H54 (cell line): ENCODE measurements at regions not wholly inside any gene's neighbourhood (a gene's known extent, or its start where the extent isn't known, plus 50 kb on each side); places are given as distances from the start of the nearest gene placed in this dataset.

Experiments used
- DNase-seq: peaks from one replicate; pipeline ENCODE4 v3.0.0; 2011; ENCODE audit warnings: low spot score, mixed read lengths; ENCODE audit not compliant: insufficient read length
- FAIRE-seq: peaks from 3 replicates; lab custom pipeline; 2011; peaks lifted over from hg19 to GRCh38; lab: Jason Lieb, UNC
- POLR2A ChIP-seq: IDR thresholded peaks from 2 replicates; pipeline ENCODE4 v1.6.1; 2011; ENCODE audit warnings: low read depth, mild to moderate bottlenecking, low read length

DNA sequence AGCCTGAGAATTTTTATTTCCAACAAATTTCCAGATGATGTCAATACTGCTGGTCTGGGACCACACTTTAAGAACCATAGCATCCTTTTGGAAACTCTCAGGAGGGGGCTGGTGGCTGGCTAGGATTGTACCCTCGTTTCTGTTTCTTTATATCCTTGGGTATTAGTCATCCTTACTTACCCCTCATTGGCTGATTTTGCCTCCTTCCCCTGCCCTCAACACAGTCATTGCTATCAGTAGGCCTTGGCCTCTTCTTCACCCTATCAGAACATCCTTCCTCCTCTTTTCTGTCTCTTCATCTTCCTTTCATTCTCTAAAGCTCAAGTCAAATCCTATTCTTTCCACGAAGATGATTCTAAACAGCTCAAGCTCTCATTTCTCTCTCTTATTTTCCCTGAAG, 148.5 kb downstream of the ELOVL4 start:
- FAIRE-seq (no peak), DNase-seq (no peak)
- TF ChIP-seq POLR2A: no peak

DNA sequence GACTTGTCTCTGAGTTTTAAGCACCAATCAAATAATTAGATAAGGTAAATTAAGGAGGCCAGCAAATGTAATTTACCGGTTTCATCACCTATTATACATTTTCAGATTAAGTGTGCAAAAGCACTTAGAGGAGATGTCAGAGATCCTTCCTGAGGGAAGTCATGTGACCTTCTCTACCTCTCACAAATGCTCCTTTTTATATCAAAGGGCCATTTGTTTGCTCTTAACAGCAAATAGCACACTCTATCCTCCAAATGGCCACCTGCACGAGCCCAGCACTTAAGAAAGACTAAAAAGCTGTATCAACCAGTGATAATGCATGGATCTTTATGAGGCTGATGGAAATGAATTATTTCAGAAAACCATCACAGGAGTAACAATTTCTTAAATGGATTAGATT, 149.4 kb downstream of the ELOVL4 start:
- DNase-seq (no peak), FAIRE-seq (no peak)
- no peak for TF ChIP-seq POLR2A

DNA sequence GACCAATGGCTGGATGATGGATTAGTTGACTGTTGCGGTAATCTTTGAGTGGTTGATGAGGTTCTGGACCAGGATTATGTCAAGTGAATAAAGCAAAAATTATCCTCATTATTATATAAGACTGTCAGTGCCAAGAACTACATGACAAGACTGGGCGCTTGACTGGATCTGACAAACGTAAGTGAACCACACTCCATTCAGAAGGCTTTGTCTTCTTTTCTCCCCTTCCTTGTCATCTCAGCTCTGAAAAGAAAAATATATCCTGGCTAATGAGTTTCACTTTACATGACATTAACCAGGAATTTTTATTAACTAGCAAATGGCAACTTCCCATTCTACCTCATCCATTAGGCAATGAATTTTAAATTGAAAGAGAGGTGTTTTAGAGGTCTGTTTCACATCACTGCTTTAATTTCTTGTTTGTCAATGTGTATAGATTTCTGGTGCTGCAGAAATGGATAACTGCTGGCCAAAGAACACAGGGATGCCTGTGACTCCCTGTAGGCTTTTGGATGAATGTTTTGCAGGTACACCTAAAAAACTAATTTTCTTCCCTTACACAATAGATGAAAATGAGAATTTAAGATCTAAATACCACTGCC, 150.1 kb downstream of the ELOVL4 start:
- DNase-seq (no peak), FAIRE-seq (no peak)
- no peak for TF ChIP-seq POLR2A

DNA sequence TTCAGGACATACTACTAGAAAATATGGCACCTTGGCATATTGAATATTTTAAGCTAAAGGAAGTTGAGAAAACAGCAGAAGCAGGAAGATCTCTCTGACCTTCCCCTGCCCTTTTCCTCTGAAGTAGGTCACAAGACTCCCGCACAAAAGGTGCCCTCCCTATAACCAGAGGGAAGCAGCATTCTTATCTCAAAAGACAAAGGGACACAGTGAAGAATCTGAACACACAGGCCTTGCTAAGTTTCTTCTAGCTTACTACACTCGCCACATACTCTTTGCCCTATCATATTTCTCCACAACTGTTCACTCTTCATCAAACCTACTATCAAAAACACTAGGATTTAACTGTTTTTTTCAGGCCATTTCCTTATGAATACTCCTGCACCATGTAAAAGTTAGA, 151.2 kb downstream of the ELOVL4 start:
- DNase-seq (no peak), FAIRE-seq (no peak)
- TF ChIP-seq POLR2A: no peak

DNA sequence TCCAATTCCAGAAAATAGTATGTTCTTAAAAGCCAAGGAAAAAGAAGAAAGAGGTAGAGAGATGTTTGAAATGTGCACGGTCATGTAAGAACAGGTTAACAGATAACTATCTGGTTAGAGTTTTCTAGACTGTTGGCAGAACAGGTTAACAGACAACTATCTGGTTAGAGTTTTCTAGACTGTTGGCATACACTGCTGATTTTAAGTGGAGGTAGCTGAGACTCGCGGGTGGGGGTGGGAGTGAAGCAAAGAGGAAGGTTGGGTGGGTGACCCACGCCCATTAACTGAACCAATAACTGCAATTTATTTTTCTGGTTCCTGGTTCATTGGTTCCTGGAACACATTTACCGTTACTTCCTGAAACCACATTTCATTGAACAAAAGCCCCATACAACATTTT, 157.5 kb downstream of the ELOVL4 start:
- DNase-seq (no peak), FAIRE-seq (no peak)
- no peak for TF ChIP-seq POLR2A

DNA sequence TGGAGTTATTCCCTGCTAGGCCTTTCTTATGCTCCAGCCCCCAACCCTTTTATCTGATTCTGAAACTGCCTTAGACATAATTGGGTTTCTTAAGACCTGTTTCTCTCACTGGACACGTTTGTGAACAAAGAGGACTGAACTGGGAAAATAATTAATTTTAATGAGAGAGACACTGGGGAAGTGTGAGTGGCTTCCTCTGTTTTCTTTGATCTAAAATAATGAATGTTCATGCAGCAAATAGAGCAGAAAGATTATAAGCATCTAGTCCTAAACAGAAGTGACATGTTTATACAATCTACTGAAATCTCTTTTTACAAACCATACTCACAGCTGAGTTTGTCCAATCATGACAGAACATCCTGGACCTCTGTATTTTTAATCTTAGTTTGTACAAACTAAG, 157.6 kb downstream of the SH3BGRL2 start:
- FAIRE-seq (no peak), DNase-seq (no peak)
- TF ChIP-seq POLR2A: no peak

DNA sequence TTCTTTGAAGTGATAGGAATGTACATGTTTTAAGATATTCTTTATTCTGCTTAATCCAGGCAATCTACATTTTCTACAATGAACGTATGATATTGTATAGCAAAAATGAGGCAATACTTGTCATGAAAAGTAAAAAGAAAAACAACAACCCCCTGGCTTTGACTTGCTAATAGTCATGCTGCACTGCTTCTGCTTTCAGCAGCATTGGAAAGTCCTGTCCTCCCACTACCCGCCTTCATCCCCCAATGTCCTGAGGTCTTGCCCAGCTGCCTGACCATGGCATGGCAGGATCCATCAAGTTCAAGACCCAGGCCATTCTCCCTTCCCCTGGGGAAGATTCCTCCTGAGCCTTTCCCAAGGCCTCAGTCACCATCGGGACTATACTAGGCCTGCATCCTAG, 156.5 kb downstream of the SH3BGRL2 start:
- DNase-seq: no peak
- no peak for FAIRE-seq
- TF ChIP-seq POLR2A: no peak

DNA sequence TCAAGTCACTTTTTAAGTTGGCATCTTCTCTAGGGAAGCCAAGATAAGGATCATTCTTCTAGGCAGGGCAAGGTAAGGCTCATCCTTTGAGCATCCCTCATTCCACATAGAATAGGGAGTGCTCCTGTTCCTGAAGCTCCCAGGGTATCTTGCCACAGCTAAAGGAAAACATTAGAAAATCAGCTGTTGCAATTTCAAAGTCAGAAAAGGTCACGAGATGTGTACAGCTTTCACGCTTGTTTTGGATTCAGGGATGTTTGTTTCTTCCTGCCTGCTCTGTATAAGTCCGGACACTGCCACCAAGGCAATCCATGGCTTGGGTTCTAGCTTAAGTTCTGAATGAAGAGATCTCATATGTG, 153.2 kb downstream of the SH3BGRL2 start:
- FAIRE-seq: no peak
- no peak for TF ChIP-seq POLR2A
- no peak for DNase-seq

DNA sequence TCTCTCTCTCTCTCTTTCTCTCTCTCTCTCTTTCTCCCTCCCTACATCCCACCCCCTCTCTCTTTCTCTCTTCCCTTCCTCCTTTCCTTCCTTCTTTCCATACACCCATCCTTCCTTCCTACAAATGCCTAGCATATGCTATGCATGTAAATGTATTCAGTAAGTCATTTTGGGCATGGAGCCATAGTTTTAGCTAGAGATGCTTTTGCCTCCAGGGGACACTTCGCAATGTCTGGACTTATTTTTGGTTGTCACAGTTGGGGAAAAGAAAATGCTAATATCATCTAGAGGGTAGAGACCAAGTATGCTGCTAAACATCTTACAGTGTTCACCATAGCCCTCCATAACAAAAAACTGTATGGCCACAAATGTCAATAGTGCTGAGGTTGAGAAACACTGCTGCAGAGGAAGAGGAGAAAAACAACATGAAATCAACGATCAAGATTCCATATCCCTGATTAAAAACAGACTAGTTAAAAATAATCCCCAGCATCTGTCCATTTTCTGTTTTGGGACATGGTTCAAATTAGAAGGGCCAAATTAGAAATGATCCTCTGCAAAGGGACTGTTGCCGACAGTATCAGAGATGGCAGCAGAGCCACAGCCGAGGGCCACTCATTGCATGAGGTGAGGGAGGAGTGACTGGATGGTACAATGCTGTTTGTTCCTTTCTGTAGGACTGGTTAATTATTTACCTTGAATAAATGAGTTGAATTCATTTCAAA, 152.7 kb downstream of the SH3BGRL2 start:
- no peak for TF ChIP-seq POLR2A
- FAIRE-seq (no peak), DNase-seq (no peak)

DNA sequence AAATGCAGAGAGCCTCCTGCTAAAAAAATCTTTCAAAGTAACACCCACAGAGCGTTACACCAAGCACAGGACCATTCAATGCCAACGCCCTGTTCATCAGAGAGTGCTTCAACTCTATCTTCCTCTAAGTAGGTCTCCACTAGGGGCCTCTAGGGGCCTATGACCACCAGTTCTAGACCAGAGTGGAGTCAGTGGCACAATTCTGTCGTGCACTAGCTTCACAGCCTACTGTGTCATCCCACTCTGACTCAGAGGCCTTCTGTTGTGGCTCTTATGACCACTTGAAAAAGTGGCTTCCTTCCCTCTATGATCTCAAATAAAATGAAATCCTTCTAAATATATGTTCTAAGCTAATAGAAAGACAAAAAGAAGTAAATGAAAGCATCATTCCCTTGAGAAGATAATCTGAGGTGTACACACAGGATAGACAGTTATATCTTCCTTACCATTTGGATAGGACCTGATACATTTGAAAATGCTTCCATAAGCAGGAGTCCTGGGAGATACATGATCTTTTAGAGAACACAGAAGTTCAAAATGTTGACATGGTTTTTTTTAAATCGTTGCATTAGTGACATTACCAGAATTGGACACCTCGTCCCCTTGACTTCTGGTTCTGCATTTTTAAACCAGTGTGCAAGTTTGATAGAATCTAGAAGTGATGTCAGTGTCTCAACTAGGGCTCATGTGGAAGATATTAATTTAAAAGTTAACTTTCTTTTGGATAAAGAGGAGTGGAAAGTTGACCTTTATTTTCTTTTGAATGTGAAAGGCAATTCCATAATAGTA, 151.9 kb downstream of the SH3BGRL2 start:
- no peak for DNase-seq
- no peak for TF ChIP-seq POLR2A
- FAIRE-seq: no peak

DNA sequence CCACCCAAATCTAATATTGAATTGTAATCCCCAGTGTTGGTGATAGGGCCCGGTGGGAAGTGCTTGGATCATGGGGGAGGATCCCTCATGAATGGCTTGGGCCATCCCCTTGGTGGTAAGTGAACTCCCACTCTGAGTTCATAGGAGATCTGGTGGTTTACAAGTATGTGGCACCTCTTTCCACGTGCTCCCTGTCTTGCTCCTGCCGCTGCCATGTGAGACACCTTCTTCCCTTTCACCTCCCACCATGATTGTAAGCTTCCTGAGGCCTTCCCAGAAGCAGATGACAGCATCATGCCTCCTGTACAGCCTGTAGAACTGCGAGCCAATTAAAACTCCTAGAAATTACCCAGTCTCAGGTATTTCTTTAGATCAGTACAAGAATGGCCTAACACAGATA, 150.8 kb downstream of the SH3BGRL2 start:
- TF ChIP-seq POLR2A: no peak
- DNase-seq: no peak

DNA sequence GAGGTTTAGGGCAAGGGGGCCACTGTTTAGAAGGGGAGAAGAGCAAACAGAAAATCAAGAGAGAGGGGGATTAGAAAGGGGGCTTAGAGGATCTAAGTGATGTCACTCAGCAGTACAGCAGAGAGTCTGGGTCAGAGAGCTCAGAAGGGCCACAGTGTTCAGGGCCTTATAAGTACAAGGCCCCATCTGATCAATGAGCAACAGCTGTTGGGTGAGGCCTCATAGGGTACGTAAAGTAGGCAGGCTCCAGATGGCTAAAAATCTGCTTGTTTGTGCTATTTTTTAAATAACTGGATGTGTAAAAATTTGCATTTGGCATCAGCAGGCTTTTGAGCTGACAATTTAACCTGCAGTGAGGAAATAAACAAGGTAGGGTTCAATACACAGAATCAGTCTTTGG, 149.8 kb downstream of the SH3BGRL2 start:
- FAIRE-seq (no peak), DNase-seq (no peak)
- TF ChIP-seq POLR2A: no peak

More for the DNA sequence above, 150.8 kb downstream of the SH3BGRL2 start:
- no peak for FAIRE-seq

DNA sequence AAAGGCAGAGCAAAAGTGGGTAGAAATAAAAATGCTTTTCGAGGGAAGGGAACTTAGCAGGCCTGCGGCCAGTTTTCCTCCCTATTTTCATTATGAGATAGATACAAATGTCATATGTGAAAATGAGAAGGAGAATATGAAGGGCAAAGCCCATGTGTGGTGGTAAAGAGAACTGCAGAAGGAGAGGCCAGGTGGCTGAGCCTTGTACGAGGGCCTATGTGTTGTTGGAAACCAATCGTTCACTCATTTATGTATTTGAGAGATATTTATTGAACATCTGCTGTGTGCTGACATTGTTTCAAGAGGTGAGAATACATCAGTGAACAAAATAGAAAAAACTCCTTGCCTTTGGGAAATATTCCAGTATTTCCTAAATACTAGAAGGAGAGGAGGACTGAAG, 147.7 kb downstream of the SH3BGRL2 start:
- DNase-seq (no peak), FAIRE-seq (no peak)
- no peak for TF ChIP-seq POLR2A
